HG03060 (cell line): ENCODE measurements at regions not wholly inside any gene's neighbourhood (a gene's known extent, or its start where the extent isn't known, plus 50 kb on each side); places are given as distances from the start of the nearest gene placed in this dataset.

Source experiments
- ATAC-seq: cut with Tn5 transposase; IDR thresholded peaks from one replicate; pipeline ENCODE4 v1.9.1; 2021; ENCODE audit warnings: low read depth, moderate number of reproducible peaks; ENCODE audit not compliant: unreplicated experiment

- no peak for ATAC-seq
Measured at GRCh38 chr11:57100638-57101331, 81.0 kb upstream of the LRRC55 start.

DNA sequence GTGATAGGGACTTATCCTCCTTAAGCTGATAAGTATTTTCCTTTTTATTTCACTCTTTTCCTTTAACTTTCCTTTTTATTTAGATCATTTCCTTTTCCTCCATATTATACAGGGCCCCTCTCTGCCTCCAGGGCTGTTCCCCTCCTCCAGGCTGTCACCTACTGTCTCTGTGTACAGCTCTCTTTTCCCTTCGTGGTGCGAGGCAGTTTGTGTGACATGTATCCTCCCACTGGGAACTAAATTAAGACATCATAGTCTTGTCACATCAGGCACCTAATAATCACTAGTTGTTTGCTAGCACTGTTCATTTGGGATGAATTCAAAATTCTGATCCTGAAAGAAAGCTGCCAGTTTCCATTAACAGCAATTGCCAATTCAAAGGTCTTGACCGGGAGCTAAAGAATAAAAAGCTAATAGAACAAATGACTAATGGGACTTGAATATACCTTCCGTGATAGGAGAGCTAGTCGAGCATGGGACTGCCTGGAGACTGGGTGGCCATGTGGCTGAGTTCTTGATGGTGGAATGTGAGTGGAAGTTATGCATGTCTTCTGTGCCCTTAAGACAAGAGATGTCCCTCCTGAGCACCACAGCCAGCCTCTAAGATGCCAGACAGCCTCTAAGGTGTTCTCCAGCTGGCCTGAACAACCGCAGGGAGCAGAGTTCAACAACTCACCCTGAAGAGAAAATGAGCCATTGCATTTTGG lies 77.7 kb upstream of the LRRC55 start:
- no peak for ATAC-seq

GRCh38 chr11:57109331-57109730 lies 72.4 kb upstream of the LRRC55 start:
- ATAC-seq, result no peak

DNA sequence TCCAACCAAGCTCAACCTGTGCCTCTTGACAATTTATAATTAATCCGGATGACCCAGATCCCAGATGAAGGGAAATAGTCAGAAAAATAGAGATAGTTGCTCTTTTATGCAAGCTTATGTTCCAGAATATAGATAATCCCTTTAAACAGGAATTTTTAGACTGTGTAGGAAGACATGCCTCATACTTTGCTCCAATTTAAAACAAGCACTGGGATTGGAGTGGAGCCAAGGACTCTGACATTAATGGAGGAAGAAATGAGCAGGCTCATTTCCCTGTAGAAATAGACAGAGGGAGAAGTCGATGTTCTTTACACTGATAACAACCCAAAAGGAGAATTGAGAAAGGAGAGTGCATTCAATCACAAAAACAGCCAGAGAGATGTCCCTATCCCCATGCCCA lies 70.1 kb upstream of the LRRC55 start:
- no peak for ATAC-seq

DNA sequence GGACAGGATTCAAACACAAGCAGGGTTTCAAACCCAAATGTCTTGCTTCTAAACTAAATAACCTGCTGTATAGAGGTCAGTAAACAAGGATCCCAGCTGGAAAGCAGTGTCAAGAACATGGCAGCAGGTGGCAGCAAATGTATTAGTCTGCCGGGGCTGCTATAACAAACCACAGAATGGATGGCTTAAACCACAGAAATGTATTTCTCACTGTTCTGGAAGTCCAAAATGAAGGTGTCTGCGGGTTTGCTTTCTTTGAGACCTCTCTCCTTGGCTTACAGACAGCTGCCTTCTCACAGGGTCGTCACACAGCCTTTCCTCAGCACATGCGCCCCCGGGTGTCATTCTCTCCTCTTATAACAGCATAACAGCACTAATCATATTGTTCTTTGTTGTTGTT lies 65.1 kb upstream of the LRRC55 start:
- peak; percentile 77 for ATAC-seq

- no peak for ATAC-seq
Measured at GRCh38 chr11:57120192-57120965, 61.4 kb upstream of the LRRC55 start.

DNA sequence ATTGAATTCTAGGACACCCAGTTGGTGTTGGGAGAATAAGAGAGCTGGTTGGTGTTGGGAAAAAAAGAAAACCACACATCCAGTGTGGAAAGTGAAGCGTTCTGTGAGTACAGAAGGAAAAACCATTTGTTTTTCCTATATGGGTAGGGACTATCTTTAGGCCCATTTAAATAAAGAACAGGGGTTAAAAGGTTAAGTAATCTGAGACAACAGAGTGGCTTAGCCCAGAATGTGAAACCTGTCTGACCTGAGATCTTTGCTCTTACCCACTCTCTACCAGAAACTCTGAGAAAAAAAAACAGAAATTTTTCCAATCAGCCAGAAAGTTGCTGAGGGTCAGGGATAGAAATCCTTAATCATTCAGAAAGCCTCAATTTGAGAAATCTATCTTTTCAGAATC lies 59.8 kb upstream of the LRRC55 start:
- ATAC-seq, result no peak

DNA sequence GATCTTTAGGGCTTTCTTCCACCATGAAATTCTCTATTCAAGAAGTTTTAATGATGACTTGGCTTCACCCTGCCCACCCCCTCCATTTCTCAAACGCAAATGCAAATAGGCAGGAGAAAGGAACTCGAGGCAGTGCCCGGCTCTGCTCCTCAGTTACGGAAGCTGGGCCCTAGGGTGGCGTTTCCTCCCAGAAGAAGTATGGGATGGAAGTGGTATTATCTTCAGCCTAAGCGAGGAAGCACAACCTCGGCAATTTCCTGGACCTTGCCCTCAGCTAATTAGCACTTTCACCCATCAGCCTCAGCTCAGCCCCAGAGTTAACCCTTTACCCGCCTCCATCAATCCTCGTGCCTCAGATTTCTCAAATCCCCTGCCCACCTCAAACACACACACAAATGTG lies 58.2 kb upstream of the LRRC55 start:
- ATAC-seq, result no peak

DNA sequence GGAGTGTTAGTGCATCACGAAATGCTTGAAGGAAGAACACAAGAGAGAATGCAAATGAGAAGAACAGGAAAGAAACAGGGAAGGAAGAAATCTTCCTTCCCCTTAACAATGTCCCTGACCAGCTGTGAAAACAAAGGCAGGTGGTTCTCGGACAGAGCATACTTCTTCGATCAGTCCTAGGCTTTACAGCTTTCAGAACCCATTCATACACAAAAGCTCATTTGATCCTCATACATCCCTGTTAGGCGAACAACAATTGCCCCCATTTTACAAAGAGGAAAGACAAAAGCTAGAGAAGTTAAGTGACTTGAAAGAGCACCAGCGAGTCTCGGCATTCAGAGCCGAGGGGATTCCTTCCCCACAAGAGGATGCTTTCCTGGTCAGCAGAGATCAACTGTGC lies 57.2 kb upstream of the LRRC55 start:
- no peak for ATAC-seq

- no peak for ATAC-seq
Measured at GRCh38 chr11:57124917-57125316, 56.8 kb upstream of the LRRC55 start.

DNA sequence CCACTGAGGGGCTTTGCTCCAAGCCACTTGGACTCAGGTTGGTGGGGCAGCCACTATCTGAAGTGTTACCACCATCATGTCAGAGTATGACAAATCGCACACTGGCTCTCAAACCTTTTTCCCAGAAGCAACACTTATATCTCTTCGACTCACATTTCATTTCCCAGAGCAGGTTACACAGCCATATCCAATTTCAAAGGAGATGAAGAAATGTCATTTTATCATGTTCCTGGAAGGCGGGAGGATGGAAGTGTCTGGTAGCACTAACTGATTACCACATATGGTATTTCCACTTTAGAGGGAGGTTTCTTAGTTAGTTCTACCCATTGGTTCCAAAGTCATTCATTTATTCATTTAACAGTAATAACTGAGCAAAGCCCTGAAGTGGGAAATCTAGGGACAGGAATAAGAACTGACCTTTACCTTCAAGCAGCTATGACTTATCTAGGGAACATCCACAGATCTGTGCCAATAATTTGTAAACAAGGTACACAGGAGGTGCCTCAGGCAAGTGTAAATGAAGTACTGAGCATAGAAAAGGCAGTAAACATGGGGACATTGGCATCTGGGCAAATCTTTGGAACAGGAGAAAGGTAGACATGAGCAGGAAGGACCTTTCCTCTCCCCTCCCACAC lies 54.9 kb upstream of the LRRC55 start:
- no peak for ATAC-seq

DNA sequence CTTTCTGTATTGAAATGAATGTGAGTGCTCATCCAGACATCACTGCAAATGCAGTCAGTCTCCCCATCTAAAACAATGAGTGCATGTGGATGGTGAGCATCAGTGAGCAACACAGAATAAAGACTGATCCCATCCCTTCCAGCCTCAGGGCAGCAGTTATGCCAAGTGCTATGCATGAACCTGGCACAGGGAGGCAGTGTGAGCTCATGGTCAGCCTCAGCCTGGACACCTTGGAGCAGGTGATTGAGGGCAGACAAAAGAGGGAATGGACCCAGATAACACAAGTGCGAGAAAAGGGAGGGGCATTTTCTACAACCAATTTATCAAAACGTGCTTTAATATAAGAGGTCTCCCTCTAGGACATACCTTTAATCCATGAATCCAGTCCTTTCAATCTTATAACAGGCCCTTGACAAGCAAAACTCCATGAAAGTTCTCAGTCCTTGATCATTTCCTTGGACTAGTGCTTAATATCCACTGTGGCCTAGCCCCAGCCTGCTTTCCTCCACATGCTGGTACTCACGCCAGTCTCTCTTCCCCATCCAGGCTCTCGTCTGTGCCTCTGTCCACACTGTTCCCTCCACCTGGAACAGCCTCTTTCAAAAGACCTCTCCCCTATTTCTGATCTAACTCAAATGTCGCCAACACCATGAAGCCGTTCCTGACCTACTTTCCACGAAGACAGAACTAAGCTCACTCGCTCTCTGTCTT lies 50.5 kb upstream of the LRRC55 start:
- no peak for ATAC-seq
